Endothelial cell of umbilical vein (primary cell): ENCODE measurements at regions not wholly inside any gene's neighbourhood (a gene's known extent, or its start where the extent isn't known, plus 50 kb on each side); places are given as distances from the start of the nearest gene placed in this dataset.

Experiments
- BruUV-seq: library from RNA; stranded (reverse); fragments of 400-500 nt; replicated peaks from 2 replicates; lab custom pipeline; 2021; lab: Mats Ljungman, UMichigan
- CTCF ChIA-PET: fragments of 300-600, 350-600 bp; sonication (Branson Sonifier 250); formaldehyde crosslinking; loops from one replicate; lab custom pipeline; 2021; ENCODE audit warnings: antibody characterized with exemption, inconsistent platforms; lab: Charles Lee
- POLR2A ChIA-PET: fragments of 300-600, 350-600 bp; sonication (Branson Sonifier 250); formaldehyde crosslinking; loops from one replicate; lab custom pipeline; 2021; ENCODE audit warnings: antibody characterized with exemption, inconsistent platforms; lab: Charles Lee
- DNase-seq: peaks from one replicate; pipeline ENCODE4 v3.0.0-alpha.2; 2011; ENCODE audit warnings: low read depth, low spot score
- FAIRE-seq: peaks from 2 replicates; lab custom pipeline; 2011; peaks lifted over from hg19 to GRCh38; lab: Jason Lieb, UNC
- H2AFZ ChIP-seq: 2 replicates; pipeline ENCODE4 v1.6.0; 2012; ENCODE audit warnings: low read depth, low read length, control low read depth, inconsistent platforms
- H3K27ac ChIP-seq: 2 replicates; pipeline ENCODE4 v1.5.1; 2011; ENCODE audit warnings: low read depth, mild to moderate bottlenecking, control low read depth, low read length, moderate library complexity; ENCODE audit not compliant: insufficient read depth
- H3K27me3 ChIP-seq, 2 experiments: 2 replicates each; pipeline versions ENCODE4 v1.6.0 to v1.6.1; 2011; ENCODE audit warnings: low read length in 2 of 2, mixed read lengths in 1 of 2; ENCODE audit not compliant: control insufficient read depth in 2 of 2, insufficient read depth in 2 of 2
- H3K36me3 ChIP-seq, 2 experiments: 2 replicates in 1 of 2; 3 replicates in 1 of 2; pipeline ENCODE4 v1.5.1; 2011; ENCODE audit warnings: low read length in 2 of 2, mild to moderate bottlenecking in 1 of 2, moderate library complexity in 1 of 2; ENCODE audit not compliant: control insufficient read depth in 2 of 2, insufficient read depth in 2 of 2; ENCODE audit errors: extremely low read depth in 1 of 2
- H3K4me1 ChIP-seq: 3 replicates; pipeline ENCODE4 v1.5.1; 2011; ENCODE audit warnings: mild to moderate bottlenecking, low read length; ENCODE audit not compliant: control insufficient read depth, insufficient read depth; ENCODE audit errors: extremely low read depth
- H3K4me2 ChIP-seq: 2 replicates; pipeline ENCODE4 v1.6.1; 2011; ENCODE audit warnings: low read length, control low read depth, mixed read lengths; ENCODE audit not compliant: insufficient read depth
- H3K4me3 ChIP-seq, 3 experiments: fragments of 200-600 bp in 1 of 3; sonication (generic), shearing (Covaris generic) in 1 of 3; replicated peaks in 1 of 3; 2 replicates each; pipeline ENCODE4 v1.5.1; 2011 to 2016; ENCODE audit warnings: control low read depth in 3 of 3, low read length in 3 of 3, mild to moderate bottlenecking in 2 of 3, inconsistent platforms in 1 of 3, low read depth in 1 of 3, moderate library complexity in 1 of 3; ENCODE audit not compliant: insufficient read depth in 1 of 3
- H3K79me2 ChIP-seq: 2 replicates; pipeline ENCODE4 v1.6.0; 2012; ENCODE audit warnings: low read length, inconsistent platforms; ENCODE audit not compliant: control insufficient read depth, insufficient read depth
- H3K9ac ChIP-seq: replicated peaks from 2 replicates; pipeline ENCODE3; 2011; ENCODE audit warnings: low read length, control low read depth; ENCODE audit not compliant: insufficient read depth; ENCODE audit errors: extremely low read depth
- H3K9me1 ChIP-seq: replicated peaks from 3 replicates; pipeline ENCODE4 v1.6.0; 2011; ENCODE audit warnings: mild to moderate bottlenecking, low read length; ENCODE audit not compliant: control insufficient read depth, insufficient read depth; ENCODE audit errors: extremely low read depth
- H3K9me3 ChIP-seq: replicated peaks from 2 replicates; pipeline ENCODE4 v1.5.1; 2012; ENCODE audit warnings: low read length, inconsistent platforms; ENCODE audit not compliant: control insufficient read depth, insufficient read depth
- H4K20me1 ChIP-seq: replicated peaks from 2 replicates; pipeline ENCODE3; 2011; ENCODE audit warnings: mild to moderate bottlenecking, low read length; ENCODE audit not compliant: control insufficient read depth, insufficient read depth; ENCODE audit errors: extremely low read depth
- CTCF ChIP-seq, 2 donors: IDR thresholded peaks; 1 replicate in 1 of 2; 2 replicates in 1 of 2; pipeline ENCODE4 v1.5.1; 2011; ENCODE audit warnings: low read length in 2 of 2, mild to moderate bottlenecking in 2 of 2, moderate library complexity in 2 of 2, control low read depth in 1 of 2, inconsistent platforms in 1 of 2, low read depth in 1 of 2; ENCODE audit not compliant: insufficient read depth in 1 of 2; ENCODE audit errors: extremely low read depth in 1 of 2
- EZH2 ChIP-seq: IDR thresholded peaks from 2 replicates; pipeline ENCODE4 v1.6.1; 2012; ENCODE audit warnings: borderline replicate concordance, low read depth, mild to moderate bottlenecking, moderate library complexity, low read length, inconsistent platforms; ENCODE audit not compliant: severe bottlenecking
- FOS ChIP-seq: IDR thresholded peaks from 2 replicates; pipeline ENCODE4 v1.6.1; 2011; ENCODE audit warnings: mild to moderate bottlenecking, low read length, moderate library complexity, borderline replicate concordance; ENCODE audit not compliant: insufficient read depth
- GATA2 ChIP-seq: IDR thresholded peaks from 2 replicates; pipeline ENCODE4 v1.7.0; 2011; ENCODE audit warnings: low read depth, mild to moderate bottlenecking, moderate library complexity, mixed read lengths, low read length; ENCODE audit not compliant: insufficient read length, insufficient read depth
- JUN ChIP-seq: IDR thresholded peaks from 2 replicates; pipeline ENCODE4 v1.6.1; 2011; ENCODE audit warnings: borderline replicate concordance, low read depth; ENCODE audit not compliant: insufficient read length, insufficient read depth
- MYC ChIP-seq: IDR thresholded peaks from one replicate; pipeline ENCODE4 v1.6.1; 2011; ENCODE audit warnings: mild to moderate bottlenecking, low read depth, low read length
- POLR2A ChIP-seq: IDR thresholded peaks from 2 replicates; pipeline ENCODE4 v1.6.1; 2012; ENCODE audit warnings: low read depth, mild to moderate bottlenecking, control low read depth, low read length
- POLR2AphosphoS5 ChIP-seq: IDR thresholded peaks from 2 replicates; pipeline ENCODE4 v1.6.1; 2012; ENCODE audit warnings: low read depth, mild to moderate bottlenecking, control low read depth, low read length, moderate library complexity; ENCODE audit not compliant: insufficient read depth
- dilution Hi-C: fragments of 300-500 bp; cut with MboI; formaldehyde crosslinking; loops from one replicate; pipeline ENCODE4 v1.15.0; 2019; ENCODE audit warnings: low sequenced_read_pairs; ENCODE audit not compliant: extremely low pct_ligation_motif_present
- intact Hi-C: fragments of 100-400 bp; cut with micrococcal nuclease; formaldehyde crosslinking; loops from one replicate; pipeline ENCODE4 v1.10.0; 2022
- TF ChIP-seq, protein P1 (sequence below): IDR thresholded peaks from 2 replicates; pipeline ENCODE4 v1.6.1; 2011; ENCODE audit not compliant: insufficient read depth, insufficient read length

- no peak for DNase-seq
- Histone ChIP-seq H3K27me3 (no peaks in the 10 kb centered on the region), H3K4me2 (no peak overlapping the region), H3K4me3 (no peak overlapping the region), H3K9me1 (peaks cover 2% of the 10 kb centered on the region), H3K4me1 (peaks cover 7% of the 10 kb centered on the region), H2AFZ (no peak overlapping the region), H3K79me2 (no peaks in the 10 kb centered on the region), H3K9ac (no peak overlapping the region), H4K20me1 (no peaks in the 10 kb centered on the region), H3K36me3 (no peaks in the 10 kb centered on the region), H3K27ac (no peak overlapping the region), H3K9me3 (no peaks in the 10 kb centered on the region)
- no peak for FAIRE-seq
- POLR2A ChIA-PET: no interaction called here
- dilution Hi-C loops (no loop called here), intact Hi-C loops (no loop called here)
- CTCF ChIA-PET: interaction anchor here (0.9 kb wide), 1 partner anchor 14 kb away, joined by 3 read pairs; no protein-coding TSS in a partner anchor
- BruUV-seq: no TSS peak
- TF ChIP-seq EZH2 (no peak), POLR2AphosphoS5 (no peak), JUN (no peak), GATA2 (no peak), CTCF (IDR thresholded peaks at IDR 0.05; ENCODE audit: extremely low read depth in 1 of 2, insufficient read depth in 1 of 2, low read depth in 1 of 2, low read length in 2 of 2) (no peak), POLR2A (no peak), MYC (no peak), FOS (no peak)
- TF ChIP-seq, protein P1, sequence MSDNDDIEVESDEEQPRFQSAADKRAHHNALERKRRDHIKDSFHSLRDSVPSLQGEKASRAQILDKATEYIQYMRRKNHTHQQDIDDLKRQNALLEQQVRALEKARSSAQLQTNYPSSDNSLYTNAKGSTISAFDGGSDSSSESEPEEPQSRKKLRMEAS: no peak
Measured at GRCh38 chr2:145021962-145022665, 502.2 kb upstream of the ZEB2 start.
